NT2/D1 (cell line): ENCODE measurements at regions not wholly inside any gene's neighbourhood (a gene's known extent, or its start where the extent isn't known, plus 50 kb on each side); places are given as distances from the start of the nearest gene placed in this dataset.

Experiments used
- SUZ12 ChIP-seq: IDR thresholded peaks from 2 replicates; pipeline ENCODE4 v1.6.1; 2011; ENCODE audit not compliant: insufficient read length, insufficient read depth; ENCODE audit errors: extremely low read depth
- YY1 ChIP-seq: IDR thresholded peaks from 2 replicates; pipeline ENCODE4 v1.6.1; 2011; ENCODE audit not compliant: insufficient read length, insufficient read depth

GRCh38 chr12:105798256-105798845, 340.4 kb downstream of the NUAK1 start:
- TF ChIP-seq YY1, result no peak
- no peak for TF ChIP-seq SUZ12
